HepG2 (cell line): ENCODE measurements at regions not wholly inside any gene's neighbourhood (a gene's known extent, or its start where the extent isn't known, plus 50 kb on each side); places are given as distances from the start of the nearest gene placed in this dataset.

Experiments
- ATAC-seq: fragments of 200-7000 bp; cut with Tn5 transposase; 3 replicates; pipeline ENCODE4 v1.9.1; 2020; ENCODE audit warnings: mild to moderate bottlenecking, moderate library complexity
- BruUV-seq: library from RNA; stranded (reverse); fragments of 400-500 nt; replicated peaks from 2 replicates; lab custom pipeline; 2021; lab: Mats Ljungman, UMichigan
- CTCF ChIA-PET: fragments of 300-600 bp; formaldehyde crosslinking; extraction: SDS; loops from one replicate; lab custom pipeline; 2021; ENCODE audit warnings: low total read pairs, inconsistent platforms, low intra/inter-chr PET ratio; lab: Yijun Ruan, JAX
- POLR2A ChIA-PET: fragments of 350-600 bp; sonication (Branson Sonifier 250); formaldehyde crosslinking; loops from one replicate; lab custom pipeline; 2020; ENCODE audit warnings: antibody characterized with exemption, inconsistent platforms; lab: Yijun Ruan, JAX
- DNase-seq: peaks from one replicate; pipeline ENCODE4 v3.0.0-alpha.2; 2015; ENCODE audit warnings: low spot score
- FAIRE-seq: peaks from 3 replicates; lab custom pipeline; 2011; peaks lifted over from hg19 to GRCh38; lab: Jason Lieb, UNC
- H2AFZ ChIP-seq: one replicate; pipeline ENCODE4 v1.6.1; 2011; ENCODE audit warnings: low read length, inconsistent platforms
- H3K27ac ChIP-seq: fragments of 300-600 bp; 3 replicates; pipeline ENCODE4 v1.8.0; 2011; ENCODE audit warnings: mixed run types, mild to moderate bottlenecking, mixed read lengths, low read length, inconsistent platforms; ENCODE audit not compliant: insufficient read depth; ENCODE audit errors: extremely low read length
- H3K27me3 ChIP-seq, 2 experiments: fragments of 200-600 bp in 1 of 2; 2 replicates in 1 of 2; 3 replicates in 1 of 2; pipeline versions ENCODE4 v1.6.0 to v1.8.0; 2011; ENCODE audit warnings: low read length in 2 of 2, mild to moderate bottlenecking in 2 of 2, moderate library complexity in 2 of 2, inconsistent platforms in 1 of 2; ENCODE audit not compliant: insufficient read depth in 2 of 2, control insufficient read depth in 1 of 2
- H3K36me3 ChIP-seq, 2 experiments: fragments of 200-600 bp in 1 of 2; replicated peaks in 1 of 2; 2 replicates in 1 of 2; 3 replicates in 1 of 2; pipeline versions ENCODE4 v1.5.1 to v1.8.0; 2011; ENCODE audit warnings: low read length in 2 of 2, inconsistent platforms in 1 of 2; ENCODE audit not compliant: insufficient read depth in 2 of 2, control insufficient read depth in 1 of 2
- H3K4me1 ChIP-seq: 2 replicates; pipeline ENCODE4 v1.5.1; 2012; ENCODE audit warnings: low read length, inconsistent platforms; ENCODE audit not compliant: insufficient read depth
- H3K4me2 ChIP-seq: 2 replicates; pipeline ENCODE4 v1.6.0; 2011; ENCODE audit warnings: low read depth, low read length, inconsistent platforms
- H3K4me3 ChIP-seq, 3 experiments: fragments of 200-600 bp in 1 of 3; sonication (generic), shearing (Covaris generic) in 1 of 3; replicated peaks in 1 of 3; 2 replicates each; pipeline ENCODE4 v1.5.1; 2011 to 2016; ENCODE audit warnings: low read length in 3 of 3, inconsistent platforms in 2 of 3, low read depth in 2 of 3, mild to moderate bottlenecking in 2 of 3, control low read depth in 1 of 3, mixed read lengths in 1 of 3; ENCODE audit not compliant: insufficient read depth in 1 of 3
- H3K79me2 ChIP-seq: one replicate; pipeline ENCODE4 v1.6.1; 2011; ENCODE audit warnings: low read length, inconsistent platforms; ENCODE audit not compliant: insufficient read depth
- H3K9ac ChIP-seq: 2 replicates; pipeline ENCODE4 v1.6.0; 2011; ENCODE audit warnings: mild to moderate bottlenecking, low read depth, low read length, inconsistent platforms; ENCODE audit not compliant: insufficient read depth
- H3K9me3 ChIP-seq: 2 replicates; pipeline ENCODE4 v1.5.1; 2012; ENCODE audit warnings: mild to moderate bottlenecking, low read length
- H4K20me1 ChIP-seq: 2 replicates; pipeline ENCODE4 v1.6.0; 2011; ENCODE audit warnings: inconsistent platforms, mild to moderate bottlenecking, low read length, moderate library complexity; ENCODE audit not compliant: insufficient read depth
- CCDC6 ChIP-seq: sonication (generic); formaldehyde crosslinking; IDR thresholded peaks from 2 replicates; pipeline ENCODE4 v1.8.1; 2022; ENCODE audit warnings: mild to moderate bottlenecking, missing genetic modification reagents, moderate library complexity
- EED ChIP-seq: sonication (generic); formaldehyde crosslinking; IDR thresholded peaks from 2 replicates; pipeline ENCODE4 v1.5.0; 2020; ENCODE audit warnings: mild to moderate bottlenecking, missing genetic modification reagents
- ERF ChIP-seq: IDR thresholded peaks from 2 replicates; pipeline ENCODE4 v1.6.1; 2018; ENCODE audit warnings: missing biosample characterization, missing genetic modification reagents
- FOXO1 ChIP-seq: sonication (generic); formaldehyde crosslinking; IDR thresholded peaks from 2 replicates; pipeline ENCODE4 v1.4.0; 2020; ENCODE audit warnings: missing genetic modification reagents
- HOXA7 ChIP-seq: sonication (generic); formaldehyde crosslinking; IDR thresholded peaks from 2 replicates; pipeline ENCODE4 v1.8.1; 2022; ENCODE audit warnings: mild to moderate bottlenecking, missing genetic modification reagents, moderate library complexity
- IKZF4 ChIP-seq: sonication (generic); formaldehyde crosslinking; IDR thresholded peaks from 2 replicates; pipeline ENCODE4 v1.5.1; 2020; ENCODE audit warnings: borderline replicate concordance, mild to moderate bottlenecking, low read depth, missing genetic modification reagents; ENCODE audit errors: not compliant biosample characterization
- JARID2 ChIP-seq: sonication (generic); formaldehyde crosslinking; IDR thresholded peaks from 2 replicates; pipeline ENCODE4 v1.8.1; 2023; ENCODE audit warnings: missing genetic modification reagents, inconsistent platforms; ENCODE audit not compliant: insufficient replicate concordance
- MAFG ChIP-seq: sonication (generic); formaldehyde crosslinking; IDR thresholded peaks from 2 replicates; pipeline ENCODE4 v1.5.1; 2020; ENCODE audit warnings: mild to moderate bottlenecking, missing genetic modification reagents
- MED13 ChIP-seq: sonication (generic); formaldehyde crosslinking; IDR thresholded peaks from 2 replicates; pipeline ENCODE4 v1.5.0; 2020; ENCODE audit warnings: missing genetic modification reagents
- UBTF ChIP-seq: sonication (generic); formaldehyde crosslinking; IDR thresholded peaks from 2 replicates; pipeline ENCODE4 v1.4.0; 2020; ENCODE audit warnings: mild to moderate bottlenecking, missing genetic modification reagents
- ZNF44 ChIP-seq: sonication (generic); formaldehyde crosslinking; IDR thresholded peaks from 2 replicates; pipeline ENCODE4 v1.5.1; 2020; ENCODE audit warnings: mild to moderate bottlenecking, missing genetic modification reagents
- ZNF543 ChIP-seq: sonication (generic); formaldehyde crosslinking; IDR thresholded peaks from 2 replicates; pipeline ENCODE4 v1.4.0; 2020; ENCODE audit warnings: mild to moderate bottlenecking, missing genetic modification reagents
- ZNF564 ChIP-seq: sonication (generic); formaldehyde crosslinking; IDR thresholded peaks from 2 replicates; pipeline ENCODE4 v1.8.1; 2023; ENCODE audit warnings: mild to moderate bottlenecking, missing genetic modification reagents
- WGBS: methylation state at CpG from one replicate; pipeline ENCODE4 v1.1.6; 2017; ENCODE audit warnings: low lambda C conversion rate; 5-methylcytosine and 5-hydroxymethylcytosine counted together
- in situ Hi-C: cut with HindIII; loops from 2 replicates; pipeline ENCODE4 v1.10.0; 2017; ENCODE audit warnings: low pct_unique_long_range_greater_than_20kb; ENCODE audit not compliant: extremely low pct_ligation_motif_present
- intact Hi-C: fragments of 100-400 bp; cut with micrococcal nuclease; formaldehyde crosslinking; loops from one replicate; pipeline ENCODE4 v1.10.0; 2022; ENCODE audit not compliant: unreplicated experiment
- TF ChIP-seq, protein P1 (sequence below): sonication (generic); formaldehyde crosslinking; IDR thresholded peaks from 2 replicates; pipeline ENCODE4 v1.5.0; 2020; ENCODE audit warnings: mild to moderate bottlenecking, missing genetic modification reagents, moderate library complexity
- TF ChIP-seq, protein P2 (sequence below): sonication (generic); formaldehyde crosslinking; IDR thresholded peaks from 2 replicates; pipeline ENCODE4 v1.4.0; 2020; ENCODE audit warnings: missing genetic modification reagents

GRCh38 chr3:135762188-135762856 lies 203.2 kb upstream of the PPP2R3A start:
- DNase-seq (no peak), ATAC-seq (no peak), FAIRE-seq (no peak)
- Histone ChIP-seq H3K4me3 (no peak overlapping the region), H3K36me3 (no peaks in the 10 kb centered on the region), H3K27ac (no peak overlapping the region), H3K9ac (no peak overlapping the region), H3K79me2 (no peaks in the 10 kb centered on the region), H3K4me1 (no peaks in the 10 kb centered on the region), H3K27me3 (no peaks in the 10 kb centered on the region), H2AFZ (no peak overlapping the region), H4K20me1 (no peaks in the 10 kb centered on the region), H3K9me3 (no peaks in the 10 kb centered on the region), H3K4me2 (no peak overlapping the region)
- POLR2A ChIA-PET = no interaction called here
- in situ Hi-C loops (no loop called here), intact Hi-C loops (no loop called here)
- 3% methylated on average over 4 of the region's 4 CpGs for WGBS
- CTCF ChIA-PET = no interaction called here
- TF ChIP-seq EED (no peak), IKZF4 (no peak)
- TF ChIP-seq, protein P1, sequence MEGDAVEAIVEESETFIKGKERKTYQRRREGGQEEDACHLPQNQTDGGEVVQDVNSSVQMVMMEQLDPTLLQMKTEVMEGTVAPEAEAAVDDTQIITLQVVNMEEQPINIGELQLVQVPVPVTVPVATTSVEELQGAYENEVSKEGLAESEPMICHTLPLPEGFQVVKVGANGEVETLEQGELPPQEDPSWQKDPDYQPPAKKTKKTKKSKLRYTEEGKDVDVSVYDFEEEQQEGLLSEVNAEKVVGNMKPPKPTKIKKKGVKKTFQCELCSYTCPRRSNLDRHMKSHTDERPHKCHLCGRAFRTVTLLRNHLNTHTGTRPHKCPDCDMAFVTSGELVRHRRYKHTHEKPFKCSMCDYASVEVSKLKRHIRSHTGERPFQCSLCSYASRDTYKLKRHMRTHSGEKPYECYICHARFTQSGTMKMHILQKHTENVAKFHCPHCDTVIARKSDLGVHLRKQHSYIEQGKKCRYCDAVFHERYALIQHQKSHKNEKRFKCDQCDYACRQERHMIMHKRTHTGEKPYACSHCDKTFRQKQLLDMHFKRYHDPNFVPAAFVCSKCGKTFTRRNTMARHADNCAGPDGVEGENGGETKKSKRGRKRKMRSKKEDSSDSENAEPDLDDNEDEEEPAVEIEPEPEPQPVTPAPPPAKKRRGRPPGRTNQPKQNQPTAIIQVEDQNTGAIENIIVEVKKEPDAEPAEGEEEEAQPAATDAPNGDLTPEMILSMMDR (CRISPR knock-in tag) = peak; percentile 20; the same call in 1 of the 2 replicates
- TF ChIP-seq, protein P2, sequence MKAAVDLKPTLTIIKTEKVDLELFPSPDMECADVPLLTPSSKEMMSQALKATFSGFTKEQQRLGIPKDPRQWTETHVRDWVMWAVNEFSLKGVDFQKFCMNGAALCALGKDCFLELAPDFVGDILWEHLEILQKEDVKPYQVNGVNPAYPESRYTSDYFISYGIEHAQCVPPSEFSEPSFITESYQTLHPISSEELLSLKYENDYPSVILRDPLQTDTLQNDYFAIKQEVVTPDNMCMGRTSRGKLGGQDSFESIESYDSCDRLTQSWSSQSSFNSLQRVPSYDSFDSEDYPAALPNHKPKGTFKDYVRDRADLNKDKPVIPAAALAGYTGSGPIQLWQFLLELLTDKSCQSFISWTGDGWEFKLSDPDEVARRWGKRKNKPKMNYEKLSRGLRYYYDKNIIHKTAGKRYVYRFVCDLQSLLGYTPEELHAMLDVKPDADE (CRISPR knock-in tag) = no peak
- BruUV-seq = no TSS peak

DNA sequence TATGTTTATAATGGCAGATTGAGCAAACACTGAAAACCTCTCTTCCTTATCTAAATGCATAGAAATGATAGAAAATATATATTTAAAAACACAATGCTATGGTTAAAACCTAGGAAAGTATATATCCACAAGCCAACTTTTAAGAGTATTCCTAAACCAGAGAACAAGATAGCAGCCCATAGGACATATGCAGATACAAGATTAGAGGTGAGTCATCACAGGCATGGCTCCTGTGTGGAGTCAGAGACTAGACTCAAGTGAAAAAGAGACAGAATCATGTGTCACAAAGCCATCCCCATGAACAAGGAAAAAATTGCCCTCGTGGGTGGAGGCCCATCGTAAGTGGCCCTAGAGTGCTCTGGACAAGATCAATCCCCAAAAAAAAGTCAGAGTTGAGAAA lies 199.4 kb upstream of the PPP2R3A start:
- Histone ChIP-seq H3K27ac (no peak overlapping the region), H3K79me2 (no peaks in the 10 kb centered on the region), H2AFZ (no peak overlapping the region), H3K36me3 (no peaks in the 10 kb centered on the region), H3K9me3 (no peaks in the 10 kb centered on the region), H3K9ac (no peak overlapping the region), H3K4me3 (no peak overlapping the region), H4K20me1 (no peaks in the 10 kb centered on the region), H3K4me1 (no peaks in the 10 kb centered on the region), H3K4me2 (no peak overlapping the region), H3K27me3 (no peaks in the 10 kb centered on the region)
- whole genome bisulfite sequencing = 7% methylated on average over 2 of the region's 2 CpGs
- ChIA-PET CTCF (no interaction called here), POLR2A (no interaction called here)
- intact Hi-C loops (no loop called here), in situ Hi-C loops (no loop called here)
- FAIRE-seq (no peak), DNase-seq (no peak), ATAC-seq (no peak)
- no TSS peak for BruUV-seq
- TF ChIP-seq FOXO1 (CRISPR knock-in tag) (no peak), MED13 (no peak), HOXA7 (no peak), ZNF564 (no peak), ZNF543 (no peak), MAFG (CRISPR knock-in tag) (no peak), UBTF (CRISPR knock-in tag) (no peak), ZNF44 (CRISPR knock-in tag) (no peak), ERF (CRISPR knock-in tag) (no peak), JARID2 (CRISPR knock-in tag) (no peak), CCDC6 (CRISPR knock-in tag) (no peak)
